HCT116 (cell line): ENCODE measurements at regions not wholly inside any gene's neighbourhood (a gene's known extent, or its start where the extent isn't known, plus 50 kb on each side); places are given as distances from the start of the nearest gene placed in this dataset.

Source experiments
- ATAC-seq: fragments of 200-7000 bp; cut with Tn5 transposase; 2 replicates; pipeline ENCODE4 v1.9.1; 2020; ENCODE audit warnings: mild to moderate bottlenecking, moderate library complexity
- BruUV-seq: library from RNA; stranded (reverse); fragments of 400-500 nt; replicated peaks from 2 replicates; lab custom pipeline; 2021; lab: Mats Ljungman, UMichigan
- CTCF ChIA-PET: fragments of 300-600 bp; sonication (Branson Sonifier 250); formaldehyde crosslinking; loops from one replicate; lab custom pipeline; 2021; ENCODE audit warnings: antibody characterized with exemption; lab: Charles Lee
- POLR2A ChIA-PET: fragments of 300-600, 350-600 bp; sonication (Branson Sonifier 250); formaldehyde crosslinking; loops from one replicate; lab custom pipeline; 2021; ENCODE audit warnings: antibody characterized with exemption; lab: Charles Lee
- RAD21 ChIA-PET, 2 experiments: fragments of 300-600 bp; sonication (Branson Sonifier 250); formaldehyde crosslinking; loops; one replicate each; lab custom pipeline; 2023; ENCODE audit warnings: low total read pairs in 2 of 2; ENCODE audit not compliant: uncharacterized antibody in 2 of 2, unreplicated experiment in 2 of 2, low non-redundant PET in 1 of 2; lab: Charles Lee
- DNase-seq: peaks from one replicate; pipeline ENCODE4 v3.0.0-alpha.2; 2010; ENCODE audit warnings: low read depth, low spot score
- H2AFZ ChIP-seq: fragments of 200-600 bp; shearing (Covaris generic), sonication (generic); 2 replicates; pipeline ENCODE4 v1.6.1; 2017; ENCODE audit warnings: low read depth, mixed run types, mixed read lengths, antibody characterized with exemption, low read length; ENCODE audit not compliant: poor library complexity, severe bottlenecking
- H3K27ac ChIP-seq: 2 replicates; pipeline ENCODE4 v1.5.1; 2012; ENCODE audit warnings: low read depth, low read length
- H3K27me3 ChIP-seq: fragments of 200-600 bp; sonication (generic); 2 replicates; pipeline ENCODE4 v1.6.1; 2016; ENCODE audit warnings: mixed run types, low read length, mixed read lengths; ENCODE audit not compliant: insufficient read depth
- H3K36me3 ChIP-seq, 2 experiments: fragments of 200-500 bp in 1 of 2; fragments of 200-600 bp in 1 of 2; sonication (Bioruptor generic) in 1 of 2; sonication (generic) in 1 of 2; 2 replicates each; pipeline versions ENCODE4 v1.5.1 to v1.6.1; 2014 to 2016; ENCODE audit warnings: low read length in 2 of 2, inconsistent platforms in 1 of 2, mixed read lengths in 1 of 2, mixed run types in 1 of 2; ENCODE audit not compliant: insufficient read depth in 2 of 2, control insufficient read depth in 1 of 2
- H3K4me1 ChIP-seq, 2 experiments: fragments of 200-600 bp in 1 of 2; sonication (generic) in 1 of 2; 2 replicates each; pipeline versions ENCODE4 v1.5.1 to v1.6.1; 2012 to 2017; ENCODE audit warnings: low read length in 2 of 2, inconsistent platforms in 1 of 2, mild to moderate bottlenecking in 1 of 2, mixed read lengths in 1 of 2, mixed run types in 1 of 2, moderate library complexity in 1 of 2; ENCODE audit not compliant: insufficient read depth in 2 of 2, control insufficient read depth in 1 of 2
- H3K4me2 ChIP-seq: fragments of 200-600 bp; sonication (generic); 2 replicates; pipeline ENCODE4 v1.6.1; 2017; ENCODE audit warnings: mixed run types, low read length, mixed read lengths
- H3K4me3 ChIP-seq, 2 experiments: fragments of 200-600 bp in 1 of 2; sonication (generic) in 1 of 2; replicated peaks in 1 of 2; 2 replicates each; pipeline ENCODE4 v1.5.1; 2011 to 2016; ENCODE audit warnings: low read length in 2 of 2, control low read depth in 1 of 2, low read depth in 1 of 2, mild to moderate bottlenecking in 1 of 2, mixed read lengths in 1 of 2, mixed run types in 1 of 2
- H3K79me2 ChIP-seq: fragments of 200-600 bp; sonication (generic); 2 replicates; pipeline ENCODE4 v1.6.1; 2017; ENCODE audit warnings: mild to moderate bottlenecking, mixed run types, low read length, moderate library complexity, mixed read lengths; ENCODE audit not compliant: insufficient read depth
- H3K9ac ChIP-seq: fragments of 200-600 bp; sonication (generic); 2 replicates; pipeline ENCODE4 v1.6.1; 2016; ENCODE audit warnings: low read length, mixed read lengths
- H3K9me2 ChIP-seq: fragments of 200-600 bp; sonication (generic), shearing (Covaris generic); 2 replicates; pipeline ENCODE4 v1.6.1; 2017; ENCODE audit warnings: mixed run types, mild to moderate bottlenecking, moderate library complexity; ENCODE audit not compliant: insufficient read depth
- H3K9me3 ChIP-seq, 2 experiments: fragments of 200-500 bp in 1 of 2; fragments of 200-600 bp in 1 of 2; sonication (Bioruptor generic) in 1 of 2; sonication (generic) in 1 of 2; 2 replicates each; pipeline ENCODE4 v1.6.1; 2014 to 2017; ENCODE audit warnings: low read length in 2 of 2, mixed read lengths in 2 of 2, inconsistent platforms in 1 of 2, low read depth in 1 of 2, mild to moderate bottlenecking in 1 of 2, mixed run types in 1 of 2, moderate library complexity in 1 of 2; ENCODE audit not compliant: control insufficient read depth in 1 of 2, insufficient read depth in 1 of 2
- H4K20me1 ChIP-seq: fragments of 200-600 bp; sonication (generic), shearing (Covaris generic); 2 replicates; pipeline ENCODE4 v1.6.1; 2017; ENCODE audit warnings: mixed run types, mild to moderate bottlenecking, moderate library complexity; ENCODE audit not compliant: insufficient read depth
- ELF1 ChIP-seq: IDR thresholded peaks from 2 replicates; pipeline ENCODE4 v1.6.1; 2012; ENCODE audit warnings: low read depth, borderline replicate concordance
- POLR2A ChIP-seq: IDR thresholded peaks from 2 replicates; pipeline ENCODE4 v1.7.0; 2011; ENCODE audit warnings: borderline replicate concordance; ENCODE audit not compliant: insufficient read depth, insufficient read length; ENCODE audit errors: extremely low read depth
- POLR2AphosphoS5 ChIP-seq: IDR thresholded peaks from 2 replicates; pipeline ENCODE4 v1.6.1; 2011; ENCODE audit warnings: mild to moderate bottlenecking, low read depth, low read length, moderate library complexity
- RAD21 ChIP-seq: IDR thresholded peaks from 2 replicates; pipeline ENCODE4 v1.6.1; 2012; ENCODE audit warnings: low read depth, mild to moderate bottlenecking
- SP1 ChIP-seq: IDR thresholded peaks from 2 replicates; pipeline ENCODE4 v1.6.1; 2012; ENCODE audit warnings: low read depth
- TCF7L2 ChIP-seq: IDR thresholded peaks from 2 replicates; pipeline ENCODE4 v1.7.0; 2011; ENCODE audit warnings: borderline replicate concordance, inconsistent platforms; ENCODE audit not compliant: insufficient read depth, insufficient read length; ENCODE audit errors: extremely low read depth
- YY1 ChIP-seq: IDR thresholded peaks from 2 replicates; pipeline ENCODE4 v1.6.1; 2011; ENCODE audit warnings: low read length, low read depth, moderate library complexity, mild to moderate bottlenecking; ENCODE audit not compliant: insufficient replicate concordance; ENCODE audit errors: extremely low read depth
- intact Hi-C: fragments of 100-400 bp; cut with micrococcal nuclease; formaldehyde crosslinking; loops from 2 replicates; pipeline ENCODE4 v1.10.0; 2022
- TF ChIP-seq, protein P1 (sequence below), 3 experiments: fragments of 200-600 bp in 1 of 3; sonication (generic) in 1 of 3; IDR thresholded peaks in 2 of 3; conservative IDR thresholded peaks in 1 of 3; 2 replicates each; pipeline ENCODE4 v1.5.1; 2012 to 2017; ENCODE audit warnings: low read depth in 2 of 3, low read length in 2 of 3, antibody characterized with exemption in 1 of 3, borderline replicate concordance in 1 of 3, control low read depth in 1 of 3, mild to moderate bottlenecking in 1 of 3, mixed read lengths in 1 of 3, mixed run types in 1 of 3, moderate library complexity in 1 of 3; ENCODE audit not compliant: insufficient read depth in 1 of 3
- TF ChIP-seq, protein P2 (sequence below): IDR thresholded peaks from 2 replicates; pipeline ENCODE4 v1.6.1; 2012

DNA sequence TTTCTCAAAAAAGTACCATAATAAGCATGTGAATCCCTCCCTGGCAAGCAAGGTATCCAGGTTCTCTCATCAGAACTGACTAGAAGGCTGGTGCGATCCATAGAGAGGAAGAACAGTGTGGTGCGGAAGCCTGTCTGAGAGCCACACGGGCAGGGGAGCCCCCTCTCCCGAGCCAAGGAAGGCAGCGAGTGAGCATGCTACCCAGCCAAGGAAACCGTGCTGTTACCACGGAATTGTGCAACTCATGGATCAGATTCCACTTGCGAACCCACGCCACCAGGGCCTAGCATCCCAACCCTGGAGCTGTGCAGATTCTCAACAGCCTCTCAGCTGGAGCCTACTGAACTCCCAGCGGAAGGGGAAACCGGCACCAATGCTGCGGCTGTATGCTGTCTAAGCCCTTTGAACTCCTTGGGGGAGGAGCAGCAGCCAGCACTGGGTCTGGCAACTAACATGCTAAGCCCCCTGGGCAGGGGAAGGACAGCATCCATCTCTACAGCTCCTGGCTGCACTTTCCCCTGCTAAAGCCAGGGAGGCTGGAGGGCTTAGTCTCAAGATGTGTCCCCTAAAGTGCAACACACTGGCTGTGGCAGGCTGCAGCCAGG is 823.1 kb downstream of the EPHA4 start:
- H3K79me2 ChIP-seq = no peaks in the 10 kb centered on the region
- H4K20me1 ChIP-seq = no peaks in the 10 kb centered on the region
- RAD21 ChIA-PET = no interaction called here
- H3K36me3 ChIP-seq = no peaks in the 10 kb centered on the region
- BruUV-seq = no TSS peak
- no peaks in the 10 kb centered on the region for H3K9me3 ChIP-seq
- H3K27me3 ChIP-seq = no peaks in the 10 kb centered on the region
- POLR2A ChIA-PET = no interaction called here
- H3K9me2 ChIP-seq = no peaks in the 10 kb centered on the region
- H2AFZ ChIP-seq = no peak overlapping the region
- H3K4me2 ChIP-seq = no peak overlapping the region
- no peak overlapping the region for H3K27ac ChIP-seq
- intact Hi-C loops = no loop called here
- no peak overlapping the region for H3K4me3 ChIP-seq
- TF ChIP-seq POLR2AphosphoS5 (no peak), YY1 (no peak), SP1 (no peak), RAD21 (no peak), ELF1 (no peak), POLR2A (no peak), TCF7L2 (no peak)
- TF ChIP-seq, protein P1, sequence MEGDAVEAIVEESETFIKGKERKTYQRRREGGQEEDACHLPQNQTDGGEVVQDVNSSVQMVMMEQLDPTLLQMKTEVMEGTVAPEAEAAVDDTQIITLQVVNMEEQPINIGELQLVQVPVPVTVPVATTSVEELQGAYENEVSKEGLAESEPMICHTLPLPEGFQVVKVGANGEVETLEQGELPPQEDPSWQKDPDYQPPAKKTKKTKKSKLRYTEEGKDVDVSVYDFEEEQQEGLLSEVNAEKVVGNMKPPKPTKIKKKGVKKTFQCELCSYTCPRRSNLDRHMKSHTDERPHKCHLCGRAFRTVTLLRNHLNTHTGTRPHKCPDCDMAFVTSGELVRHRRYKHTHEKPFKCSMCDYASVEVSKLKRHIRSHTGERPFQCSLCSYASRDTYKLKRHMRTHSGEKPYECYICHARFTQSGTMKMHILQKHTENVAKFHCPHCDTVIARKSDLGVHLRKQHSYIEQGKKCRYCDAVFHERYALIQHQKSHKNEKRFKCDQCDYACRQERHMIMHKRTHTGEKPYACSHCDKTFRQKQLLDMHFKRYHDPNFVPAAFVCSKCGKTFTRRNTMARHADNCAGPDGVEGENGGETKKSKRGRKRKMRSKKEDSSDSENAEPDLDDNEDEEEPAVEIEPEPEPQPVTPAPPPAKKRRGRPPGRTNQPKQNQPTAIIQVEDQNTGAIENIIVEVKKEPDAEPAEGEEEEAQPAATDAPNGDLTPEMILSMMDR (IDR thresholded peaks at IDR 0.05 in 2 of 3, conservative IDR thresholded peaks at IDR 0.05 in 1 of 3; ENCODE audit: borderline replicate concordance in 1 of 3, insufficient read depth in 1 of 3, low read depth in 2 of 3, low read length in 2 of 3) = no peak
- TF ChIP-seq, protein P2, sequence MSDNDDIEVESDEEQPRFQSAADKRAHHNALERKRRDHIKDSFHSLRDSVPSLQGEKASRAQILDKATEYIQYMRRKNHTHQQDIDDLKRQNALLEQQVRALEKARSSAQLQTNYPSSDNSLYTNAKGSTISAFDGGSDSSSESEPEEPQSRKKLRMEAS = no peak
- TF ChIP-seq, all 23 proteins: peak for 0
- CTCF ChIA-PET = no interaction called here
- H3K9ac ChIP-seq = no peak overlapping the region
- H3K4me1 ChIP-seq = no peaks in the 10 kb centered on the region
- DNase-seq (no peak), ATAC-seq (no peak)
